Adrenal gland (tissue), 9 donors: ENCODE measurements at regions not wholly inside any gene's neighbourhood (a gene's known extent, or its start where the extent isn't known, plus 50 kb on each side); places are given as distances from the start of the nearest gene placed in this dataset.

Source experiments
- DNase-seq, 7 donors: peaks; one replicate each; pipeline ENCODE4 v3.0.0-alpha.2; 2019 to 2020
- H3K27ac ChIP-seq, 5 donors: fragments of 200-600 bp; sonication (generic) in 4 of 5; 1 replicate in 3 of 5; 2 replicates in 2 of 5; pipeline versions ENCODE4 v1.5.1 to v1.8.0; 2016 to 2020; ENCODE audit warnings: mild to moderate bottlenecking in 1 of 5
- H3K27me3 ChIP-seq: fragments of 200-600 bp; 2 replicates; pipeline ENCODE4 v1.8.0; 2021
- H3K36me3 ChIP-seq, 2 donors: fragments of 200-600 bp; replicated peaks in 1 of 2; 1 replicate in 1 of 2; 2 replicates in 1 of 2; pipeline versions ENCODE4 v1.5.1 to v1.8.0; 2018 to 2022
- H3K4me1 ChIP-seq, 2 donors: fragments of 200-600 bp; replicated peaks in 1 of 2; 1 replicate in 1 of 2; 2 replicates in 1 of 2; pipeline versions ENCODE4 v1.5.1 to v1.8.0; 2018 to 2021
- H3K4me3 ChIP-seq, 4 donors: fragments of 200-600 bp; sonication (generic) in 3 of 4; one replicate each; pipeline ENCODE4 v1.5.1; 2016 to 2018
- H3K9me3 ChIP-seq, 3 donors: fragments of 200-600 bp; sonication (generic) in 1 of 3; replicated peaks in 1 of 3; 1 replicate in 2 of 3; 2 replicates in 1 of 3; pipeline versions ENCODE4 v1.5.1 to v1.8.0; 2016 to 2021
- CTCF ChIP-seq, 6 experiments: fragments of 450-650 bp in 4 of 6; fragments of 200-600 bp in 2 of 6; sonication (generic) in 1 of 6; IDR thresholded peaks; 1 replicate in 5 of 6; 2 replicates in 1 of 6; pipeline versions ENCODE4 v1.5.1 to v1.8.0; 2016 to 2021; ENCODE audit warnings: antibody characterized with exemption in 6 of 6, mild to moderate bottlenecking in 2 of 6, moderate library complexity in 1 of 6
- POLR2A ChIP-seq, 2 donors: fragments of 450-650 bp; IDR thresholded peaks; one replicate each; pipeline ENCODE4 v1.6.1; 2017; ENCODE audit warnings: antibody characterized with exemption in 2 of 2, mild to moderate bottlenecking in 2 of 2, moderate library complexity in 1 of 2
- WGBS, 4 donors: extraction: QIAGEN DNeasy Blood & Tissue Kit in 2 of 4; methylation state at CpG; one replicate each; pipeline versions ENCODE4 v1.1.5 to v1.1.7; 2013 to 2017; 5-methylcytosine and 5-hydroxymethylcytosine counted together
- intact Hi-C, 2 donors: fragments of 100-400 bp; cut with DNase I; formaldehyde crosslinking; loops; one replicate each; pipeline versions ENCODE4 v1.14.1 to v1.15.0; 2022 to 2023
- donor health status: healthy with polysubstance abuse.
- donor health status: Bipolar disorder and iron deficiency.
- donor health status: DM: yes; HTN: yes; CAD: no.
- donor health status: DM: no; HTN: no; CAD: no.
- donor health status: DM: no; HTN: no; CAD: no.

GRCh38 chr11:119889728-119890280 is 160.8 kb upstream of the NECTIN1 start:
- Histone ChIP-seq H3K4me3 (no peak overlapping the region), H3K27me3 (no peaks in the 10 kb centered on the region), H3K36me3 (no peaks in the 10 kb centered on the region), H3K4me1 (no peaks in the 10 kb centered on the region), H3K9me3 (no peaks in the 10 kb centered on the region), H3K27ac (no peak overlapping the region)
- WGBS, 4 donors = 51 to 58% (median 53%) methylated on average over 2 to 4 of the region's 4 CpGs
- TF ChIP-seq CTCF (IDR thresholded peaks at IDR 0.05) (no peak), POLR2A (IDR thresholded peaks at IDR 0.05) (no peak)
- intact Hi-C loops = no loop called here
- DNase-seq = no peak

DNA sequence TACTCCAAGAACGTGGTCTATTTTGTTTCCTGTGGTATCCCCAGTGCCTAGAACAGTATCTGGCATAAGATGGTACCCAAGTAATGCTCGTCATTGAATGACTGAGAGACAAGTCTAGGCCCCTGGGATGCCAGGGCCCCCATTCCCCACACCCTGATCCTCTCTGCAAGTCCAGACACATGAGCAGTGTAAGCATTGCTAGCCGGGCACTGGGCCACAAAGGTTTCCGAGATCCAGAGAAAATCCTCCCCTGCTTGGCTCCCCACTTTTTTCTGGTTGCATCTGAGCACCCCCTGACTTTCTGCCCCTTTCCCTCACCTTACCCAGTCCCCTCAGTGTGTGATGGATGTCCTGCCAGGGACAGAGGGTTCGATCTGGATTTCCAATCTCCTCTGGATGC is 160.1 kb upstream of the NECTIN1 start:
- Histone ChIP-seq H3K36me3 (no peaks in the 10 kb centered on the region), H3K4me3 (no peak overlapping the region), H3K9me3 (no peaks in the 10 kb centered on the region), H3K27me3 (no peaks in the 10 kb centered on the region), H3K27ac (no peak overlapping the region), H3K4me1 (no peaks in the 10 kb centered on the region)
- intact Hi-C loops = no loop called here
- DNase-seq = no peak
- WGBS, 4 donors = 79 to 84% (median 79%) methylated on average over 4 to 5 of the region's 5 CpGs
- no peak for TF ChIP-seq CTCF (IDR thresholded peaks at IDR 0.05)
- TF ChIP-seq POLR2A (IDR thresholded peaks at IDR 0.05) = no peak

GRCh38 chr11:119888119-119888518 is 159.1 kb upstream of the NECTIN1 start:
- 43 to 49% (median 45%) methylated on average over 5 of the region's 5 CpGs for WGBS, 4 donors
- DNase-seq = no peak
- Histone ChIP-seq H3K27me3 (no peaks in the 10 kb centered on the region), H3K36me3 (no peaks in the 10 kb centered on the region), H3K4me1 (no peaks in the 10 kb centered on the region), H3K27ac (no peak overlapping the region), H3K9me3 (no peaks in the 10 kb centered on the region), H3K4me3 (no peak overlapping the region)
- intact Hi-C loops = no loop called here
- TF ChIP-seq POLR2A (IDR thresholded peaks at IDR 0.05) (no peak), CTCF (IDR thresholded peaks at IDR 0.05) (no peak)

- intact Hi-C loops = no loop called here
- no peak for DNase-seq
- H3K9me3 ChIP-seq = no peaks in the 10 kb centered on the region
- H3K36me3 ChIP-seq = no peaks in the 10 kb centered on the region
- 72 to 87% (median 83%) methylated on average over 8 to 11 of the region's 11 CpGs for WGBS, 4 donors
- H3K4me1 ChIP-seq = no peaks in the 10 kb centered on the region
- TF ChIP-seq POLR2A (IDR thresholded peaks at IDR 0.05) (no peak), CTCF (IDR thresholded peaks at IDR 0.05) (no peak)
- no peak overlapping the region for H3K27ac ChIP-seq
- H3K27me3 ChIP-seq = no peaks in the 10 kb centered on the region
- H3K4me3 ChIP-seq = no peak overlapping the region
Observed at GRCh38 chr11:119886667-119887230, 157.7 kb upstream of the NECTIN1 start.
